ENCODE measurements at regions not wholly inside any gene's neighbourhood (a gene's known extent, or its start where the extent isn't known, plus 50 kb on each side); places are given as distances from the start of the nearest gene placed in this dataset.

DNA sequence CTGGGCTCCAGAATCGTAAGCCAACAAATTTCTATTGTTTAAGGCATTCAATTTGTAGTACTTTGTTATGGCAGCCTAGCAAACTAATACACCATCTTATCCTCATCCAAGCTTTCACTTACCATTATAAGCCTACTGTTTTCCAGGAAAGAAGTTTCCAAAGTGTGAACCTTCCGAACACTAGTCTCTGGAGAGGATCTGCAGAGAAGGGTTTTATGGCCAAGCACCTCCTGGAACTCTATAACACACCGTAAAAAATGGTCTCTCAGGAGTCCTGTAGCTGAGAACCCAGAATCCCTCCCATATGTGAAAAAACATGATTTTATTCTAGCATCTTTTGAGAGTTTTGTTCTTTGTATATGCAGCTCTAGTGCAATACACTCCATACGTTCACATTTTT lies 142.1 kb downstream of the POSTN start:
- no peak for TF ChIP-seq YY1 (IDR thresholded peaks at IDR 0.05; ENCODE audit: insufficient read depth, insufficient read length)
- no peak for TF ChIP-seq SUZ12 (IDR thresholded peaks at IDR 0.05; ENCODE audit: extremely low read depth, insufficient read depth, insufficient read length)
- no peak for TF ChIP-seq ZNF274 (IDR thresholded peaks at IDR 0.05; ENCODE audit: low read depth, low read length)

All from NT2/D1 (cell line).